ENCODE measurements at regions not wholly inside any gene's neighbourhood (a gene's known extent, or its start where the extent isn't known, plus 50 kb on each side); places are given as distances from the start of the nearest gene placed in this dataset.

DNA sequence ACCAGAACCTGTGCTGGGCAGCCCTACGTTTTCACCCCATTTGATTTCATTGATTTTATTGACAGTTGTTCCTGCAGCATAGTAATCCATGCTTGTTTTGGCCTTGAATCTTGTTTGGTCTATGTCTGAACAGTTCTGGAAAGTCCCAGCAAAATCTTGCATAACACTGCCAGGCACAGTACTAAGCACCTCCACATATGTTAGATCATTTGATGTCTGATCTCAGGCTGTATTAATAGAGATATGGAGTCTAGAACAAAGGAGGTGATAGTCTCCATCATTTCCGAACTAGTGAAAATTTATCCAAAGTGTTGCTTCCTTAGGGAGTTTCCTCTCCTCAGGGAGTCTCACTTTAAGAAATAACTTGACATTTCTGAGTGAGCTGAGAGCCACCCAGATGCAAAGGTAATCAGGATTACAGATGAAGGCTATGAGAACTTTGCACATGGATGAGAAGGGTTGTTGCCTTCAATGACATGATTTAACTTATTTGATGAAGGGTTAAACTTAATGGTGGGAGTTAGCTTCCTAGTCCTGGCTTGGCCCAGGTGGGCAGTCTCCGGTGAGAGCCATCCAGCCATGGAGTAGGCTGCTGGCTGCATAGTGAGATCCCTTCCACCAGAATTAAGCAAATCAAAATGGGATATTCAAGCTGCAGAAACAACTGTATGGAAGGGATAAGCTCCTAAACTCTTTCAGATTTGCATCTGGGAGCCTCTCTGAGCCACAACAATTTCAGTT, 173.8 kb upstream of the MVB12B start:
- TF ChIP-seq, protein P1, sequence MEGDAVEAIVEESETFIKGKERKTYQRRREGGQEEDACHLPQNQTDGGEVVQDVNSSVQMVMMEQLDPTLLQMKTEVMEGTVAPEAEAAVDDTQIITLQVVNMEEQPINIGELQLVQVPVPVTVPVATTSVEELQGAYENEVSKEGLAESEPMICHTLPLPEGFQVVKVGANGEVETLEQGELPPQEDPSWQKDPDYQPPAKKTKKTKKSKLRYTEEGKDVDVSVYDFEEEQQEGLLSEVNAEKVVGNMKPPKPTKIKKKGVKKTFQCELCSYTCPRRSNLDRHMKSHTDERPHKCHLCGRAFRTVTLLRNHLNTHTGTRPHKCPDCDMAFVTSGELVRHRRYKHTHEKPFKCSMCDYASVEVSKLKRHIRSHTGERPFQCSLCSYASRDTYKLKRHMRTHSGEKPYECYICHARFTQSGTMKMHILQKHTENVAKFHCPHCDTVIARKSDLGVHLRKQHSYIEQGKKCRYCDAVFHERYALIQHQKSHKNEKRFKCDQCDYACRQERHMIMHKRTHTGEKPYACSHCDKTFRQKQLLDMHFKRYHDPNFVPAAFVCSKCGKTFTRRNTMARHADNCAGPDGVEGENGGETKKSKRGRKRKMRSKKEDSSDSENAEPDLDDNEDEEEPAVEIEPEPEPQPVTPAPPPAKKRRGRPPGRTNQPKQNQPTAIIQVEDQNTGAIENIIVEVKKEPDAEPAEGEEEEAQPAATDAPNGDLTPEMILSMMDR (IDR thresholded peaks at IDR 0.05) = no peak
- TF ChIP-seq POLR2A (IDR thresholded peaks at IDR 0.05) (no peak), POLR2AphosphoS5 (IDR thresholded peaks at IDR 0.05) (no peak), EP300 (IDR thresholded peaks at IDR 0.05; ENCODE audit: low read depth) (no peak)
